ENCODE measurements at regions not wholly inside any gene's neighbourhood (a gene's known extent, or its start where the extent isn't known, plus 50 kb on each side); places are given as distances from the start of the nearest gene placed in this dataset.

- Histone ChIP-seq H4K20me1 (replicated peaks in 1 of 2; ENCODE audit: control insufficient read depth in 1 of 2, insufficient read depth in 2 of 2, low read length in 2 of 2) (no peaks in the 10 kb centered on the region), H3K36me3 (ENCODE audit: control insufficient read depth in 2 of 4, insufficient read depth in 4 of 4, low read length in 3 of 4) (no peaks in the 10 kb centered on the region), H3K9ac (replicated peaks in 1 of 4; ENCODE audit: extremely low read depth in 1 of 4, low read depth in 3 of 4, low read length in 3 of 4) (no peak overlapping the region), H3K4ac (replicated peaks; ENCODE audit: insufficient read length, low read depth, low read length) (no peak overlapping the region), H2AFZ (ENCODE audit: low read length) (no peak overlapping the region), H2BK12ac (ENCODE audit: low read depth, low read length) (no peak overlapping the region), H3K9me3 (ENCODE audit: insufficient read depth in 2 of 2, low read depth in 1 of 2, low read length in 1 of 2) (no peaks in the 10 kb centered on the region), H3K4me1 (replicated peaks in 1 of 4; ENCODE audit: control insufficient read depth in 3 of 4, insufficient read depth in 4 of 4, low read length in 3 of 4) (peaks cover 0 to 3% (median 0%) of the 10 kb centered on the region in 4 experiments; a peak in 2 of 7 replicates), H3K4me2 (ENCODE audit: insufficient read depth in 1 of 2, low read depth in 2 of 2, low read length in 2 of 2) (no peak overlapping the region), H3K79me2 (ENCODE audit: control insufficient read depth in 1 of 2, insufficient read depth in 2 of 2, low read length in 2 of 2) (no peaks in the 10 kb centered on the region), H2BK20ac (ENCODE audit: low read length) (no peak overlapping the region), H3K79me1 (ENCODE audit: low read depth, low read length) (no peaks in the 10 kb centered on the region), H4K91ac (replicated peaks; ENCODE audit: insufficient read length, low read length) (no peak overlapping the region), H3K56ac (replicated peaks; ENCODE audit: insufficient read length, low read depth, low read length) (no peak overlapping the region), H2BK120ac (replicated peaks; ENCODE audit: low read depth, low read length) (no peak overlapping the region), H3K23me2 (ENCODE audit: low read depth, low read length) (no peaks in the 10 kb centered on the region), H3K27me3 (replicated peaks in 1 of 4; ENCODE audit: control insufficient read depth in 3 of 4, extremely low read depth in 1 of 4, insufficient read depth in 3 of 4, low read length in 3 of 4) (no peaks in the 10 kb centered on the region), H3K18ac (ENCODE audit: extremely low read depth, low read length) (no peak overlapping the region), H3K14ac (ENCODE audit: insufficient read length) (no peak overlapping the region), H3K4me3 (ENCODE audit: extremely low read depth in 1 of 4, insufficient read depth in 2 of 4, low read depth in 3 of 4, low read length in 4 of 4) (no peak overlapping the region), H3K27ac (ENCODE audit: low read depth, low read length) (no peak overlapping the region), H4K8ac (ENCODE audit: extremely low read depth, insufficient read depth, low read length) (no peak overlapping the region), H2AK5ac (ENCODE audit: low read depth, low read length) (no peak overlapping the region), H2BK5ac (ENCODE audit: low read depth, low read length) (no peak overlapping the region), H2BK15ac (ENCODE audit: low read length) (no peak overlapping the region), H3K23ac (ENCODE audit: insufficient read length) (no peak overlapping the region), H4K5ac (ENCODE audit: insufficient read length, low read depth, low read length) (no peak overlapping the region)
- POLR2A ChIA-PET (ENCODE audit: partially characterized antibody): no interaction called here
- DNase-seq (ENCODE audit: low read depth in 1 of 2, low spot score in 2 of 2) (no peak), FAIRE-seq (no peak)
- TF ChIP-seq ATF3 (IDR thresholded peaks at IDR 0.05; ENCODE audit: insufficient read depth, low read depth, low read length) (no peak), GTF2F1 (IDR thresholded peaks at IDR 0.05; ENCODE audit: borderline replicate concordance, low read depth, low read length) (no peak), FOSL1 (IDR thresholded peaks at IDR 0.05; ENCODE audit: insufficient read depth, low read depth, low read length) (no peak), TAF1 (IDR thresholded peaks at IDR 0.05; ENCODE audit: low read depth, low read length) (no peak), POLR2AphosphoS5 (IDR thresholded peaks at IDR 0.05; ENCODE audit: low read depth, low read length) (no peak)
- CTCF ChIA-PET (ENCODE audit: partially characterized antibody): interaction anchor here (1.3 kb wide), 1 partner anchor 315 kb away, joined by 3 read pairs; no protein-coding TSS in a partner anchor
Measured at GRCh38 chr5:155134130-155134529, 120.6 kb downstream of the KIF4B start.

All from H1 (cell line).